ENCODE measurements at regions not wholly inside any gene's neighbourhood (a gene's known extent, or its start where the extent isn't known, plus 50 kb on each side); places are given as distances from the start of the nearest gene placed in this dataset.
"Not testable (repeated sequence)": the region's sequence is repeated elsewhere in the genome, so short reads cannot be mapped to it uniquely, and the experiment has no call there.

DNA sequence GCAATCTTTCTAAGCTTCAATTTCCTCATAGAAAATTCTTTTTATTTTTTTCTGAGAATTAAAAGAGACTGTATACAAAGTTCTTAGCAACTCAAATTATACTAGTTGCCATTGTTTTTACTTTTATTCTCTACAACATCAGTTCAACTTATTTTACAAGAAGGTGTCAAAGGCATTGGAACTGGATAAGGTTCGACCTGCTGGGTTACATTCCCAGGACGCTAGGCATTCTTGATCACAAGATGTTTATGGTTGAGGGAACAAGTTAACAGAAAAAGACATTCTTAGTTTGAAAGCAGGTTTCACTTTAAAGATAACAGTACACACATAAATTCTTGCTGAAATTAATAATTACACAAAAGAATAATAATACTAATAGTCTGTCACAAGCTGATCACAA lies 163.5 kb upstream of the SNX2 start:
- TF ChIP-seq, protein P1, sequence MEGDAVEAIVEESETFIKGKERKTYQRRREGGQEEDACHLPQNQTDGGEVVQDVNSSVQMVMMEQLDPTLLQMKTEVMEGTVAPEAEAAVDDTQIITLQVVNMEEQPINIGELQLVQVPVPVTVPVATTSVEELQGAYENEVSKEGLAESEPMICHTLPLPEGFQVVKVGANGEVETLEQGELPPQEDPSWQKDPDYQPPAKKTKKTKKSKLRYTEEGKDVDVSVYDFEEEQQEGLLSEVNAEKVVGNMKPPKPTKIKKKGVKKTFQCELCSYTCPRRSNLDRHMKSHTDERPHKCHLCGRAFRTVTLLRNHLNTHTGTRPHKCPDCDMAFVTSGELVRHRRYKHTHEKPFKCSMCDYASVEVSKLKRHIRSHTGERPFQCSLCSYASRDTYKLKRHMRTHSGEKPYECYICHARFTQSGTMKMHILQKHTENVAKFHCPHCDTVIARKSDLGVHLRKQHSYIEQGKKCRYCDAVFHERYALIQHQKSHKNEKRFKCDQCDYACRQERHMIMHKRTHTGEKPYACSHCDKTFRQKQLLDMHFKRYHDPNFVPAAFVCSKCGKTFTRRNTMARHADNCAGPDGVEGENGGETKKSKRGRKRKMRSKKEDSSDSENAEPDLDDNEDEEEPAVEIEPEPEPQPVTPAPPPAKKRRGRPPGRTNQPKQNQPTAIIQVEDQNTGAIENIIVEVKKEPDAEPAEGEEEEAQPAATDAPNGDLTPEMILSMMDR (IDR thresholded peaks at IDR 0.05), result no peak
- Histone ChIP-seq H3K27ac (no peak overlapping the region), H3K9me3 (no peaks in the 10 kb centered on the region), H3K36me3 (no peaks in the 10 kb centered on the region), H3K9ac (ENCODE audit: low read depth in 2 of 2, low read length in 2 of 2) (no peak overlapping the region), H3K4me1 (no peaks in the 10 kb centered on the region), H3K4me3 (no peak overlapping the region), H3K27me3 (no peaks in the 10 kb centered on the region)
- intact Hi-C loops (cut with DNase I), result no loop called here
- no peak for DNase-seq

DNA sequence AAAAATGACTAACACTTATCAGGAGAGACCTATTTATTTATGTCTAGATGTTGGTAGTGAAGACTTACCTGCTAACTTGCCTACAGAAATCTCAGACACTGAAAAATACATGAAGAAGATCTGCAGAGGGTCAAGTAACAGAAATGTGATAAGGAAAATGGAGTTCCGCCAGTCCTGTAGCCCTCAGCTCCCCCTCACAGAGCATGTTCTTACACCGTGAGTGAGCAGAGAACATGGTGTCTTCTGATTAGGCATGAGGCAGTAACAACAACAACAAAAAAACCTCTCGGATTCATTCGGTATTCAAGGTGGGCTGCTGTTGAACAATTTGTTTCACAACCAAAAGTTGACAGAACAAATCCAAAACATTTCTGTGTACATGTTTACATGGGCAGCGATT lies 162.0 kb upstream of the SNX2 start:
- Histone ChIP-seq H3K4me1 (no peaks in the 10 kb centered on the region), H3K9ac (ENCODE audit: low read depth in 2 of 2, low read length in 2 of 2) (no peak overlapping the region), H3K9me3 (no peaks in the 10 kb centered on the region), H3K36me3 (no peaks in the 10 kb centered on the region), H3K27me3 (no peaks in the 10 kb centered on the region), H3K27ac (no peak overlapping the region), H3K4me3 (no peak overlapping the region)
- DNase-seq, result no peak
- intact Hi-C loops (cut with DNase I), result no loop called here
- TF ChIP-seq, protein P1 (IDR thresholded peaks at IDR 0.05), result no peak

DNA sequence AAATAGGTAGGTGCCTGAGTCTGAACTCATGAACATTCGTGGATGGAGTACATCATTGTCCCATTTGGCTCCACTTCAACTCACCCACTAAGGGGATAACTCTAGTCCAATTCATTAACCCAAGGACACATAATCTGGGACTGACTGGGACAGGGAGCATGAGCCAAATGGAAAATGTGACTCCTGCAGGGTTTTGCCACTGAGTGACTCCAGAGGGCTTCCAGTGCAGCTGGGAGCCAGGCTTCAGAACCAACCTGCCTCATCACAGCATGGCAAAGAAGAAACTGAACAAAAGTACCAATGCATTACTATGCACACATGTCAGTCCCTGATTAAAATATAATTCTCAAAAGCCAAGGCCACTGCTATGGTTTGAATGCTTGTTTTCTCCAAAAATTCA lies 159.7 kb upstream of the SNX2 start:
- no peak for DNase-seq
- TF ChIP-seq, protein P1 (IDR thresholded peaks at IDR 0.05), result no peak
- H3K27me3 ChIP-seq, result no peaks in the 10 kb centered on the region
- H3K36me3 ChIP-seq, result no peaks in the 10 kb centered on the region
- no peaks in the 10 kb centered on the region for H3K9me3 ChIP-seq
- no peak overlapping the region for H3K27ac ChIP-seq
- no peaks in the 10 kb centered on the region for H3K4me1 ChIP-seq
- H3K9ac ChIP-seq (ENCODE audit: low read depth in 2 of 2, low read length in 2 of 2), result no peak overlapping the region
- H3K4me3 ChIP-seq, result no peak overlapping the region
- intact Hi-C loops (cut with DNase I), result no loop called here

DNA sequence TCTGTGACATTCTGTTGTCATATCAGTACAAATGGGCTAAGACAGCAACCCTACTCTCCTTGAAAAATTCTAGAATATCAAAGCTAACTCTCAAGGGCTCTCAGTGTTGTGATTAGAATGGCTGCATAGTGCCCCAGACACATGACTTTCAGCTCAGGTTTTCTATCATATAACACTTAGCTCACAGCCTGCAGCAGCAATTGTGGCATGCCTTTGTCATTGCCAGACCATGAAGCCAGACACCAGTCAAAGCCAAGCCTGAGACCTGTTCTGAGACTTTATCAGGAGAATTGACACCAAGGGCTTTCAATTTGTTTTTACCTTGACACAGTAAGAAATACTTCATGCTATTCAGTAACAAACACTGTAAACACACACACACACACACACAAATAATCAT lies 159.0 kb upstream of the SNX2 start:
- intact Hi-C loops (cut with DNase I), result no loop called here
- H3K9ac ChIP-seq (ENCODE audit: low read depth in 2 of 2, low read length in 2 of 2), result no peak overlapping the region
- H3K4me1 ChIP-seq, result no peaks in the 10 kb centered on the region
- DNase-seq, result no peak
- H3K36me3 ChIP-seq, result no peaks in the 10 kb centered on the region
- TF ChIP-seq, protein P1 (IDR thresholded peaks at IDR 0.05), result no peak
- no peak overlapping the region for H3K4me3 ChIP-seq
- H3K9me3 ChIP-seq, result no peaks in the 10 kb centered on the region
- H3K27me3 ChIP-seq, result no peaks in the 10 kb centered on the region
- H3K27ac ChIP-seq, result no peak overlapping the region

DNA sequence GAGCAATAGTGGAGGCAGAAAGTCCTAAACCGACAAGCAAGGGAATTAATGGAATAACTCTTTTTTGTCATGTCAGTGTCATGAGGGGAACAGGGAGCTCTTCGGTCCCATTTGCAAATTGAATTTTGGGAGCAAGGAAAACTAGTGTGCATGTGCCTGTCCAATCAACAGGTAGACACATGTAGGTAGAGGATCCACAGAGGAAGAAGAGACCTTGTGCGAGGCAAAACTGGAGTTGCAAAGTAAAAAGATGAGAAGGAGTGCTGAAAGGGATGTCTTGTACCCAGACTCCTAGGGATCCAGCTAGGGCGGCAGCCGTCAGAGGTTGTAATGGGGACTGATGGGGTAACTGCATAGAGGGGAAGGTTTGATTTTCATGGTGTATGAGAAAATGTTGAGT lies 156.8 kb upstream of the SNX2 start:
- intact Hi-C loops (cut with DNase I); H3K36me3 ChIP-seq; H3K4me3 ChIP-seq; H3K27ac ChIP-seq; H3K4me1 ChIP-seq; H3K9me3 ChIP-seq; DNase-seq; H3K27me3 ChIP-seq; H3K9ac ChIP-seq (ENCODE audit: low read depth in 2 of 2, low read length in 2 of 2): not testable (repeated sequence)

DNA sequence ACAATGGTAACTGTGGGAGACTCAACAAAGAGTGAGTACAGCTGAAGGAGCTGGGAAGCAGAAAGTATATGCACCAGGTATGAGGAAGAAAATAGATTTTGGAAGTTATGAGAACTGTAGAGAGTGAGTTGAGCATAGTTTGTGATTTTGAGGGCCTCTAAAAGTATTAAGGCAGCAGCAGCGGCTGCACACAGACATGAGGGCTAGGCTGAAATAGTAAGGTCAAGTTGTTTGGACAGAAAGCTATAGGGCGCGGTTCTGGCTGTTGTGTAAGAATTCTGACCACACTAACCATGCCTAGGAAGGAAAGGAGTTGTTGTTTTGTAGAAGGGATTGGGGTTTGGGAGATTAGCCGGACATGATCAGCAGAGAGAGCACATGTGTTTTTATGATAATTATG lies 154.1 kb upstream of the SNX2 start:
- H3K4me3 ChIP-seq; intact Hi-C loops (cut with DNase I); H3K36me3 ChIP-seq; H3K27ac ChIP-seq; H3K4me1 ChIP-seq; DNase-seq; H3K9me3 ChIP-seq; H3K9ac ChIP-seq (ENCODE audit: low read depth in 2 of 2, low read length in 2 of 2); H3K27me3 ChIP-seq: not testable (repeated sequence)

DNA sequence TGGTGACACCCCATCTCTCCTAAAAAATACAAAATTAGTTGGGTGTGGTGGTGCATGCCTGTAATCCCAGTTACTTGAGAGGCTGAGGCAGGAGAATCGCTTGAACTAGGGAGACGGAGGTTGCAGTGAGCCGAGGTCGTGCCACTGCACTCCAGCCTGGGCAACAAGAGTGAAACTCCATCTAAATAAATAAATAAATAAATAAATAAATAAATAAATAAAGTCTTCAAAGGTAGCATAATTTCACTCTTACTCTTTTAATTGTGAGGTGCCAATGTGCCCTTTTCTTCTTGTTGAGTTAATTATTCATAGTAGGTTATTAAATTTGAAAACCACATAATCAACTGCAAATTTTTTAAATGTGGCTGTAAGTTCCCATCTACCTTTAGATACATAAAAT lies 146.2 kb upstream of the SNX2 start:
- H3K27me3 ChIP-seq; H3K36me3 ChIP-seq; H3K9me3 ChIP-seq; H3K4me1 ChIP-seq; H3K27ac ChIP-seq; H3K9ac ChIP-seq (ENCODE audit: low read depth in 2 of 2, low read length in 2 of 2); H3K4me3 ChIP-seq; intact Hi-C loops (cut with DNase I); DNase-seq: not testable (repeated sequence)

All from colonic mucosa (tissue), 4 donors.